KMS-11 (cell line): ENCODE measurements at regions not wholly inside any gene's neighbourhood (a gene's known extent, or its start where the extent isn't known, plus 50 kb on each side); places are given as distances from the start of the nearest gene placed in this dataset.

Experiments
- H2AFZ ChIP-seq: fragments of 200-600 bp; sonication (generic); 2 replicates; pipeline ENCODE4 v1.6.1; 2016; ENCODE audit warnings: antibody characterized with exemption, mixed run types, low read depth
- H3K27ac ChIP-seq: fragments of 200-600 bp; sonication (generic); 2 replicates; pipeline ENCODE4 v1.6.1; 2016; ENCODE audit warnings: mild to moderate bottlenecking, mixed run types
- H3K27me3 ChIP-seq: fragments of 200-600 bp; sonication (generic); 2 replicates; pipeline ENCODE4 v1.6.1; 2017; ENCODE audit warnings: mild to moderate bottlenecking, low read depth, mixed run types, moderate library complexity; ENCODE audit not compliant: insufficient read depth
- H3K36me3 ChIP-seq: fragments of 200-600 bp; sonication (generic); 2 replicates; pipeline ENCODE4 v1.6.1; 2017; ENCODE audit warnings: mild to moderate bottlenecking, mixed run types; ENCODE audit not compliant: insufficient read depth
- H3K4me1 ChIP-seq: fragments of 200-600 bp; sonication (generic); 2 replicates; pipeline ENCODE4 v1.6.1; 2016; ENCODE audit warnings: mild to moderate bottlenecking, low read depth, mixed run types; ENCODE audit not compliant: poor library complexity, severe bottlenecking
- H3K4me2 ChIP-seq: fragments of 200-600 bp; sonication (generic); 2 replicates; pipeline ENCODE4 v1.7.0; 2016; ENCODE audit warnings: mild to moderate bottlenecking, mixed run types
- H3K4me3 ChIP-seq: fragments of 200-600 bp; sonication (generic); IDR thresholded peaks from 2 replicates; pipeline ENCODE4 v1.6.1; 2017; ENCODE audit warnings: low read depth, low read length, mixed read lengths; ENCODE audit not compliant: insufficient read depth
- H3K79me2 ChIP-seq: fragments of 200-600 bp; sonication (generic); 2 replicates; pipeline ENCODE4 v1.6.1; 2016; ENCODE audit warnings: low read depth, mixed run types; ENCODE audit not compliant: insufficient read depth
- H3K9ac ChIP-seq: fragments of 200-600 bp; sonication (generic); 2 replicates; pipeline ENCODE4 v1.6.1; 2016; ENCODE audit warnings: mild to moderate bottlenecking, mixed run types
- H4K20me1 ChIP-seq: fragments of 200-600 bp; sonication (generic); 2 replicates; pipeline ENCODE4 v1.6.1; 2016; ENCODE audit warnings: mild to moderate bottlenecking, mixed run types; ENCODE audit not compliant: insufficient read depth
- TF ChIP-seq, protein P1 (sequence below): fragments of 200-600 bp; sonication (generic); conservative IDR thresholded peaks from 2 replicates; pipeline ENCODE4 v1.6.1; 2017; ENCODE audit warnings: low read depth, mild to moderate bottlenecking, antibody characterized with exemption, low read length, moderate library complexity, mixed read lengths

DNA sequence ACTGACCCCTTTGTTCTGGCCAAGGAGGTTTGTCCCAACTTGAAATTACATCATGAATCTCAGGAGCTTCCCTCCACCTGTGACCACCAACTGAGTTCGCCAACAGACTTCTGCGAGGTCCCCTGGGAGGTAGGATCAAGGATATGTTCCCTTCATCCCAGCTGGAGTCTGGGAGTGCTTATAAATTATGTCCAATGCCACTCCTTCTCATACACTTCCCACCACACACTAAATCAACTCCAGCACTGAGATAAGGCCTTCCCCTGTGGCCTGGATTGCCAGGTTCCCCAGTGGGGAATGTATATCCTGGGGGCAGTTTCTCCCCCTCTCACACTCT, 99.2 kb downstream of the RND3 start:
- Histone ChIP-seq H3K79me2 (no peaks in the 10 kb centered on the region), H3K27me3 (no peaks in the 10 kb centered on the region), H3K4me2 (no peak overlapping the region), H2AFZ (no peak overlapping the region), H3K9ac (no peak overlapping the region), H3K36me3 (no peaks in the 10 kb centered on the region), H4K20me1 (no peaks in the 10 kb centered on the region), H3K4me3 (no peak overlapping the region), H3K27ac (no peak overlapping the region), H3K4me1 (peaks cover 29% of the 10 kb centered on the region)
- TF ChIP-seq, protein P1, sequence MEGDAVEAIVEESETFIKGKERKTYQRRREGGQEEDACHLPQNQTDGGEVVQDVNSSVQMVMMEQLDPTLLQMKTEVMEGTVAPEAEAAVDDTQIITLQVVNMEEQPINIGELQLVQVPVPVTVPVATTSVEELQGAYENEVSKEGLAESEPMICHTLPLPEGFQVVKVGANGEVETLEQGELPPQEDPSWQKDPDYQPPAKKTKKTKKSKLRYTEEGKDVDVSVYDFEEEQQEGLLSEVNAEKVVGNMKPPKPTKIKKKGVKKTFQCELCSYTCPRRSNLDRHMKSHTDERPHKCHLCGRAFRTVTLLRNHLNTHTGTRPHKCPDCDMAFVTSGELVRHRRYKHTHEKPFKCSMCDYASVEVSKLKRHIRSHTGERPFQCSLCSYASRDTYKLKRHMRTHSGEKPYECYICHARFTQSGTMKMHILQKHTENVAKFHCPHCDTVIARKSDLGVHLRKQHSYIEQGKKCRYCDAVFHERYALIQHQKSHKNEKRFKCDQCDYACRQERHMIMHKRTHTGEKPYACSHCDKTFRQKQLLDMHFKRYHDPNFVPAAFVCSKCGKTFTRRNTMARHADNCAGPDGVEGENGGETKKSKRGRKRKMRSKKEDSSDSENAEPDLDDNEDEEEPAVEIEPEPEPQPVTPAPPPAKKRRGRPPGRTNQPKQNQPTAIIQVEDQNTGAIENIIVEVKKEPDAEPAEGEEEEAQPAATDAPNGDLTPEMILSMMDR: no peak

DNA sequence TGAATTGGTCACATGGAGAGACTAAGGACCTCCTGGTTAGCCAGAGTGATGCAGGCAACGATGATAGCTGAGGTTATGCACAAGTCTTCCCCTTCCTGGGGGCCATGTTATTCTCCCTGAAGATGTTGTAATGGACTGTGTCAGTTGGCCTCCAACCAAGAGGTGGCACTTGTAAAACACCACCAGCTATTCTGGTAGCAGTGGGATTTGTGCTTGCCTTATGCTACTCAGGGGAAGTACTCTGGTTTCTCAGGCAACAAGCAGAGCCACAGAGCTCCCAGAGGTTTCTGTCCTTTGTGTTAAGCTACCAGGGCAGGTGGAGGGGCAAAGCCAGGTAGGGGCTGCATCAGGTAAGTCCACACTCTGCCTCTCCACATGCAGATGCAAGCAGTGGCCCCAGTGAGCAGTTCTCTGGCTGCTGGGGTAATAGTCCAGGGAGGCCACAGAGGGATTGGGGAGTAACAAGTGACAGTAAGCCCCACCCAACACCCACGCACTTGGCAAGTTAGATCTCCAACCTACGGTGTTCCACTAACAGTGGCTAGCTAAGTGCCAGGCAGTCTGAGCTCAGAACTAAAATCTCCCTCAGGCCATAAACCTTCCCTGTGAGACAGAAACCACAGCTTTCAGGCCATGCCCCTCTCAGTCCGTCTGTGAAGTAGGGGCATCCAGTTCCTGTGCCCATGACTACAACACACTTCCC, 99.7 kb downstream of the RND3 start:
- no peak overlapping the region for H2AFZ ChIP-seq

DNA sequence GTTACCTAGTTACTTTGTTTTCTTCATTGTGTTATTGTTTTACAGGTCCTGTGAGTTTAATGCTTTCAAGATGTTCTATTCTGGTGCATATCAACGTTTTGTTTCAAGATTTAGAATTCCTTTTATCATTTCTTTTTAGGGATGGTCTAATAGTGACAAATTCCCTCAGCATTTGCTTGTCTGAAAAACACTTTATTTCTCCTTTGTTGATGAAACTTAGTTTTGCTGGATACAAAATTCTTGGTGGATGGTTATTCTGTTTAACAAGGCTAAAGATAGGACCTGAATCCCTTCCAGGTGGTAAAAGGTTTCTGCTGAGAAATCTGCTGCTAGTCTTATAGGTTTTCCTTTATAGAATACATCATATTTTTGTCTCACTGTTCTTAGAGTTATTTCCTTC, 102.3 kb downstream of the RND3 start:
- H3K79me2 ChIP-seq: no peaks in the 10 kb centered on the region
- H3K9ac ChIP-seq: no peak overlapping the region
- no peak overlapping the region for H3K27ac ChIP-seq
- no peaks in the 10 kb centered on the region for H3K36me3 ChIP-seq
- H3K4me1 ChIP-seq: no peaks in the 10 kb centered on the region
- H4K20me1 ChIP-seq: no peaks in the 10 kb centered on the region
- H3K27me3 ChIP-seq: no peaks in the 10 kb centered on the region
- TF ChIP-seq, protein P1: no peak
- H3K4me2 ChIP-seq: no peak overlapping the region
- no peak overlapping the region for H3K4me3 ChIP-seq
- H2AFZ ChIP-seq: no peak overlapping the region

More for the DNA sequence above, 99.7 kb downstream of the RND3 start:
- TF ChIP-seq, protein P1: no peak
- Histone ChIP-seq H3K9ac (no peak overlapping the region), H3K4me2 (no peak overlapping the region), H3K36me3 (no peaks in the 10 kb centered on the region), H4K20me1 (no peaks in the 10 kb centered on the region), H3K27ac (no peak overlapping the region), H3K79me2 (no peaks in the 10 kb centered on the region), H3K4me1 (peaks cover 24% of the 10 kb centered on the region), H3K27me3 (no peaks in the 10 kb centered on the region), H3K4me3 (no peak overlapping the region)

DNA sequence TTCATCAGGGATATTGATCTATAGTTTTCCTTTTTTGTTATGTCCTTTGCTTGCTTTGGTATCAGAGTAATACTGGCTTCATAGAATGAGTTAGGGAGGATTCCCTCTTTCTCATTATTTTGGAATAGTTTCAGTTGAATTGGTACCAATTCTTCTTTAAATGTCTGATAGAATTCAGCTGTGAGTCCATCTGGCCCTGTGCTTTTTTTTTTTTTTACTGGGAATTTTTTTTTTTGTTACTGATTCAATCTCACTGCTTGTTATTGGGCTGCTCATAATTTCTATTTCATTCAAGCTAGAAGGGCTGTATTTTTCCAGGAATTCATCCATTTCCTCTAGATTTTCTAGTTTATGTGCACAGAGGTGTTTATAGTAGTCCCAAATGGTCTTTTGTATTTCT, 103.9 kb downstream of the RND3 start:
- H3K4me1 ChIP-seq: no peaks in the 10 kb centered on the region
- H3K27me3 ChIP-seq: no peaks in the 10 kb centered on the region
- H3K9ac ChIP-seq: no peak overlapping the region
- no peaks in the 10 kb centered on the region for H3K79me2 ChIP-seq
- H3K27ac ChIP-seq: no peak overlapping the region
- H2AFZ ChIP-seq: no peak overlapping the region
- no peak overlapping the region for H3K4me2 ChIP-seq
- H3K4me3 ChIP-seq: no peak overlapping the region
- H3K36me3 ChIP-seq: no peaks in the 10 kb centered on the region
- no peaks in the 10 kb centered on the region for H4K20me1 ChIP-seq
- TF ChIP-seq, protein P1: no peak
